Mesothelial cell of epicardium (in vitro differentiated cells): ENCODE measurements at regions not wholly inside any gene's neighbourhood (a gene's known extent, or its start where the extent isn't known, plus 50 kb on each side); places are given as distances from the start of the nearest gene placed in this dataset.

ENCODE experiments used
- DNase-seq, 2 experiments: peaks; one replicate each; pipeline ENCODE4 v3.0.0; 2021; ENCODE audit warnings: low spot score in 2 of 2; ENCODE audit not compliant: unreplicated experiment in 2 of 2
- H3K27ac Mint-ChIP-seq: 2 replicates; pipeline ENCODE4 v1.8.0; 2021; ENCODE audit warnings: mixed read lengths
- H3K27me3 Mint-ChIP-seq: 2 replicates; pipeline ENCODE4 v1.8.0; 2021; ENCODE audit warnings: low read depth, mixed read lengths
- H3K36me3 Mint-ChIP-seq: 2 replicates; pipeline ENCODE4 v1.8.0; 2021; ENCODE audit warnings: mixed read lengths
- H3K4me1 Mint-ChIP-seq: 2 replicates; pipeline ENCODE4 v1.8.0; 2021; ENCODE audit warnings: mixed read lengths
- H3K4me3 Mint-ChIP-seq: 2 replicates; pipeline ENCODE4 v1.8.0; 2021; ENCODE audit warnings: mild to moderate bottlenecking, moderate library complexity, mixed read lengths
- H3K9me3 Mint-ChIP-seq: 2 replicates; pipeline ENCODE4 v1.8.0; 2021; ENCODE audit warnings: mixed read lengths
- TF ChIP-seq, protein P1 (sequence below): fragments of 200-600 bp; sonication (generic); IDR thresholded peaks from one replicate; pipeline ENCODE4 v1.5.0; 2021; ENCODE audit warnings: antibody characterized with exemption; ENCODE audit not compliant: unreplicated experiment

DNA sequence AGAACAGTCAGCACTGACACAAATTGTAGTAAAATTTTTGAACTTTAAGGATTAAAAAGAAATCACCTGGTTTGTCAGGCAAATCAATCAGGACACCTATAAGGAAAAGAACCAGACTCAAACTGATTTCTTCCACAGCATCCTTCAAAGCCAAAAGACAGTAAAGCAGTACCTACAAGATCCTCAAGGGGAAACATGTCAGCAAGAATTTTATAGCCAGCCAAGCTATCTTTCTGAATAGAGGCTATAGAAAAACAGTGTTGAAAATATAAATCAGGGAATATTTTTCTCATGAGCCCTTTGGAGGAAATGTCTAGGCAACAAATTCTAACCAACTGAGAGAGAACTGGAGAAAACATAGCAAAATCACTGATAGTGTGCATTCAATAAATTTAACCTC, 301.4 kb upstream of the UBE2E2 start:
- Mint-ChIP-seq H3K36me3 (no peaks in the 10 kb centered on the region), H3K4me3 (no peak overlapping the region), H3K27ac (no peak overlapping the region), H3K27me3 (no peaks in the 10 kb centered on the region), H3K4me1 (no peaks in the 10 kb centered on the region), H3K9me3 (peaks cover 21% of the 10 kb centered on the region)
- TF ChIP-seq, protein P1, sequence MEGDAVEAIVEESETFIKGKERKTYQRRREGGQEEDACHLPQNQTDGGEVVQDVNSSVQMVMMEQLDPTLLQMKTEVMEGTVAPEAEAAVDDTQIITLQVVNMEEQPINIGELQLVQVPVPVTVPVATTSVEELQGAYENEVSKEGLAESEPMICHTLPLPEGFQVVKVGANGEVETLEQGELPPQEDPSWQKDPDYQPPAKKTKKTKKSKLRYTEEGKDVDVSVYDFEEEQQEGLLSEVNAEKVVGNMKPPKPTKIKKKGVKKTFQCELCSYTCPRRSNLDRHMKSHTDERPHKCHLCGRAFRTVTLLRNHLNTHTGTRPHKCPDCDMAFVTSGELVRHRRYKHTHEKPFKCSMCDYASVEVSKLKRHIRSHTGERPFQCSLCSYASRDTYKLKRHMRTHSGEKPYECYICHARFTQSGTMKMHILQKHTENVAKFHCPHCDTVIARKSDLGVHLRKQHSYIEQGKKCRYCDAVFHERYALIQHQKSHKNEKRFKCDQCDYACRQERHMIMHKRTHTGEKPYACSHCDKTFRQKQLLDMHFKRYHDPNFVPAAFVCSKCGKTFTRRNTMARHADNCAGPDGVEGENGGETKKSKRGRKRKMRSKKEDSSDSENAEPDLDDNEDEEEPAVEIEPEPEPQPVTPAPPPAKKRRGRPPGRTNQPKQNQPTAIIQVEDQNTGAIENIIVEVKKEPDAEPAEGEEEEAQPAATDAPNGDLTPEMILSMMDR: peak; percentile 32
- no peak for DNase-seq

DNA sequence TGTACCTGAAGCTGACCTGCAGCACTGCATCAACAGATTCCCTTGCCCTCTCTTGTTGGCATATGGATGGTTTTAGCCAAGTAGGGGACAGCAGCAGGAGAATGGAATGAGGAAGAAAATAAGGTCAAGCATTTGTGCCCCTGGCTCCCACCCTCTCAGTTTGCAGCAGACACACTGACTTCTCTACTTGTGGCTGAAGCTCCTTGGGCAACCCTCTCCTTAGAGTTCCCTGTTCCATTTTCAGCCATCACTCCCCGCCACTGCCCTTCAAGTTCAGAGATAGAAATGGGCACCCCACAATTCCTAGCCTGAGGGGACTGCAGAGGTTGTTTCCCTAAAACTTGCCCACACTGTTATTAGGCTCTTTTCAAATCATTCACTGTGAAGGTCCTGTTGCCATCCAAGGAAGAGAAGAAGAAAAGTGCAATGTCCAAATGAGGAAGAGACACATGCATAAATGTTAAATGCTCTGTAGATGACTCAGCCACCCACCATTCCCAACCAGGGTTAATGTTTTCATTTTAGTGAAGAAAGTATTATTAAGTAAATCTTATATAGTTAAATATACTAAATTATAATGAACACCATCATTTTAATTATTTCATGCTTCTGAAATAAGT, 295.9 kb upstream of the UBE2E2 start:
- Mint-ChIP-seq H3K4me1 (no peaks in the 10 kb centered on the region), H3K9me3 (peaks cover 6% of the 10 kb centered on the region), H3K4me3 (no peak overlapping the region), H3K27me3 (no peaks in the 10 kb centered on the region), H3K36me3 (no peaks in the 10 kb centered on the region), H3K27ac (no peak overlapping the region)
- TF ChIP-seq, protein P1: no peak
- DNase-seq: no peak

DNA sequence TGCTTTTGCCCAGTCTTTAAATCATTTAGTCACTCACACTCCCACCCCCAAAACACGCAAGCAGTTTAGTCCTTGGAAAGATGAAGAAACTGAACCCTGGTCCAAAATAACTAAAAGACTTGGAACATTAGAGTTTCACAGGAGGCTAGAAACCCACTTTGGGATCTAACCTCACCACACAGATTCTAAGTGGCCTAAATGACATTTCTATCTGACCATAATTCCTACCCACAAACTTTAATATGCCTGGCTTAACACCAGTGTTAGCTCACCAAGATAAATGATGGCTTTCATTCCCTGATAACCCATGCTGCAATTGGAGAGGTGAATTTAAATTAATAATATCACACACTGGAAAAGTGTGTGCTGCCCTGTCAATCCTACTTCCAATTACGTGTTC, 295.3 kb upstream of the UBE2E2 start:
- Mint-ChIP-seq H3K4me1 (no peaks in the 10 kb centered on the region), H3K27me3 (no peaks in the 10 kb centered on the region), H3K36me3 (no peaks in the 10 kb centered on the region), H3K4me3 (no peak overlapping the region), H3K9me3 (peaks cover 1% of the 10 kb centered on the region), H3K27ac (no peak overlapping the region)
- TF ChIP-seq, protein P1: no peak
- DNase-seq: no peak

DNA sequence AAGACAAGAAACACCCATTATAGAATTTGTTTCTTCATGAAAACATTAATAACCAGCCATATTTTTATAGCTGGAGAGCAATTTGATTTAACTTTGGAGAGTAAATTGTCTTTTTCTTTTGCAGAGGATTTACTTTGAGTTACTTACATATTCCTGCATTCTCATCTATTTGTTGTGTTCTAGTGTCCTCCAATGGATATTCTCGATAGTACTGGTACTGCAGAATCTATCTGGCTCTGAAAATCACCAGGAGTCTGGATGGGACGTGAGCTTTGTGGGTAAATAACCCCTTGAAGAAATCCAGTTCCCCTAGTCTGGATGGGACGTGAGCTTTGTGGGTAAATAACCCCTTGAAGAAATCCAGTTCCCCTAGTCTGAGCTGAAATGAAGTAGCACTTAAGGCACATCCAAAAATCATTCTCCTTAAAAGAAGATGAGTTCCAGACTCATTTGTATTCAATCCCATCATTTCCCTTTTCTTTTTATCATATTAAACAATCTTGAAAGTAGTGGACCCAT, 294.1 kb upstream of the UBE2E2 start:
- H3K4me3 Mint-ChIP-seq: no peak overlapping the region
- no peak for DNase-seq

DNA sequence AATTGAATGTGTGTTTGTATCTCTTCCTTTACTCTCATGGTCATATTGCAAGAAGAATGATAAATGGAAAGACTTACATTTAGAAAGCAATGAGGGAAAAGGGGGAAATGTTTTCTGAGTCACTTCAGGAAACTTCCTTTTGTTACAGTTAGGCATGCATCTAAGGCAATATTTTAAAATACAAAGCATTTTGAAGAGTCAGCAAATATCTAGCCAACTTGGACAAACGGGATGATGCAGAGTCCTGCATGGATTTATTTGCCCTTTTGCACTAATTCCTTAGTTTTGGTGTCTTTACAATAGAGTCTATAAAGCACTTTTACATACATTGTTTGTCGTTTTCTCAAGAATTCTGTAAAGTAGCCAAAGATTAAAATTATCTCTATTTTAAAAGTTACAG, 286.2 kb upstream of the UBE2E2 start:
- TF ChIP-seq, protein P1: no peak
- no peak for DNase-seq
- Mint-ChIP-seq H3K4me1 (no peaks in the 10 kb centered on the region), H3K27me3 (peaks cover 6% of the 10 kb centered on the region), H3K36me3 (no peaks in the 10 kb centered on the region), H3K9me3 (no peaks in the 10 kb centered on the region), H3K27ac (no peak overlapping the region), H3K4me3 (no peak overlapping the region)

More for the DNA sequence above, 294.1 kb upstream of the UBE2E2 start:
- TF ChIP-seq, protein P1: no peak
- no peaks in the 10 kb centered on the region for H3K36me3 Mint-ChIP-seq
- no peak overlapping the region for H3K27ac Mint-ChIP-seq
- no peaks in the 10 kb centered on the region for H3K9me3 Mint-ChIP-seq
- H3K27me3 Mint-ChIP-seq: no peaks in the 10 kb centered on the region
- H3K4me1 Mint-ChIP-seq: no peaks in the 10 kb centered on the region
